ENCODE measurements at regions not wholly inside any gene's neighbourhood (a gene's known extent, or its start where the extent isn't known, plus 50 kb on each side); places are given as distances from the start of the nearest gene placed in this dataset.

- peaks cover 0 to 6% (median 0%) of the 10 kb centered on the region in 9 donors for H3K4me1 ChIP-seq
- H3K9me3 ChIP-seq: peaks cover 0 to 10% (median 0%) of the 10 kb centered on the region in 11 donors
- no peak overlapping the region for H3K27ac ChIP-seq
- H3K27me3 ChIP-seq: no peaks in the 10 kb centered on the region
- no peak for ATAC-seq
- intact Hi-C loops (cut with DNase I): no loop called here
- H3K36me3 ChIP-seq: no peaks in the 10 kb centered on the region
- no peak for TF ChIP-seq CTCF (IDR thresholded peaks at IDR 0.05)
- no peak overlapping the region for H3K4me3 ChIP-seq
- DNase-seq: no peak
Measured at GRCh38 chr20:11352041-11352440, 565.7 kb upstream of the BTBD3 start.

GRCh38 chr20:11354846-11355245 lies 562.8 kb upstream of the BTBD3 start:
- whole genome bisulfite sequencing, 2 donors: 78 to 84% methylated on average over 4 of the region's 4 CpGs
- intact Hi-C loops (cut with DNase I): no loop called here
- Histone ChIP-seq H3K4me1 (peaks cover 0 to 6% (median 0%) of the 10 kb centered on the region in 9 donors), H3K27ac (no peak overlapping the region), H3K27me3 (no peaks in the 10 kb centered on the region), H3K4me3 (no peak overlapping the region), H3K9me3 (peaks cover 0 to 10% (median 0%) of the 10 kb centered on the region in 11 donors), H3K36me3 (no peaks in the 10 kb centered on the region)
- no peak for TF ChIP-seq CTCF (IDR thresholded peaks at IDR 0.05)
- ATAC-seq (no peak), DNase-seq (no peak)

GRCh38 chr20:11355345-11355744 lies 562.3 kb upstream of the BTBD3 start:
- intact Hi-C loops (cut with DNase I): no loop called here
- DNase-seq: no peak
- peaks cover 0 to 2% (median 0%) of the 10 kb centered on the region in 9 donors for H3K4me1 ChIP-seq
- H3K27ac ChIP-seq: no peak overlapping the region
- ATAC-seq: no peak
- 87 to 90% methylated on average over 3 of the region's 3 CpGs for WGBS, 2 donors
- peaks cover 0 to 15% (median 0%) of the 10 kb centered on the region in 11 donors for H3K9me3 ChIP-seq
- H3K4me3 ChIP-seq: no peak overlapping the region
- TF ChIP-seq CTCF (IDR thresholded peaks at IDR 0.05): no peak
- no peaks in the 10 kb centered on the region for H3K36me3 ChIP-seq
- H3K27me3 ChIP-seq: no peaks in the 10 kb centered on the region

- Histone ChIP-seq H3K4me3 (no peak overlapping the region), H3K27ac (no peak overlapping the region), H3K4me1 (no peaks in the 10 kb centered on the region), H3K36me3 (no peaks in the 10 kb centered on the region), H3K9me3 (peaks cover 0 to 17% (median 0%) of the 10 kb centered on the region in 11 donors), H3K27me3 (no peaks in the 10 kb centered on the region)
- ATAC-seq: no peak
- intact Hi-C loops (cut with DNase I): no loop called here
- TF ChIP-seq CTCF (IDR thresholded peaks at IDR 0.05): no peak
- 49 to 78% methylated on average over 3 of the region's 3 CpGs for WGBS, 2 donors
- DNase-seq: no peak
Measured at GRCh38 chr20:11356061-11356460, 561.6 kb upstream of the BTBD3 start.
